NCI-H2081 (cell line): ENCODE measurements at regions not wholly inside any gene's neighbourhood (a gene's known extent, or its start where the extent isn't known, plus 50 kb on each side); places are given as distances from the start of the nearest gene placed in this dataset.

ENCODE experiments used
- DNase-seq, 2 experiments: peaks; one replicate each; lab custom pipeline; 2025; lab: John Stamatoyannopoulos, UW

DNA sequence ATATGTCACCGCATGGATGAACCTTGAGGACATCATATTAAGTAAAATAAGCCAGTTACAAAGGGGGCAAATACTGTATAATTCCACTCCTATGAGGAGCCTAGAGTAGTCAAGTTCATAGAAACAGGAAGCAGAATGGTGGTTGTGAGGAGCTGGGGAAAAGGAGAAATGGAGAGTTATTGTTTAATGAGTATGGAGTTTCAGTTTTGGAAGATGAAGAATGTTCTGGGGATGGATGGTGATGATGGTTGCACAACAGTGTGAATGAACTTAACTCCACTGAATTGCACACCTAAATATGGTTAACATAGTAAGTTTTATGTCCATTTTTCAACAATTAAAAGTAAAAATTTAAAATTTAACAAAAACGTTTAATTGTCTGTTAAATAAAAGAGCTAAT, 220.9 kb upstream of the JUN start:
- no peak for DNase-seq

DNA sequence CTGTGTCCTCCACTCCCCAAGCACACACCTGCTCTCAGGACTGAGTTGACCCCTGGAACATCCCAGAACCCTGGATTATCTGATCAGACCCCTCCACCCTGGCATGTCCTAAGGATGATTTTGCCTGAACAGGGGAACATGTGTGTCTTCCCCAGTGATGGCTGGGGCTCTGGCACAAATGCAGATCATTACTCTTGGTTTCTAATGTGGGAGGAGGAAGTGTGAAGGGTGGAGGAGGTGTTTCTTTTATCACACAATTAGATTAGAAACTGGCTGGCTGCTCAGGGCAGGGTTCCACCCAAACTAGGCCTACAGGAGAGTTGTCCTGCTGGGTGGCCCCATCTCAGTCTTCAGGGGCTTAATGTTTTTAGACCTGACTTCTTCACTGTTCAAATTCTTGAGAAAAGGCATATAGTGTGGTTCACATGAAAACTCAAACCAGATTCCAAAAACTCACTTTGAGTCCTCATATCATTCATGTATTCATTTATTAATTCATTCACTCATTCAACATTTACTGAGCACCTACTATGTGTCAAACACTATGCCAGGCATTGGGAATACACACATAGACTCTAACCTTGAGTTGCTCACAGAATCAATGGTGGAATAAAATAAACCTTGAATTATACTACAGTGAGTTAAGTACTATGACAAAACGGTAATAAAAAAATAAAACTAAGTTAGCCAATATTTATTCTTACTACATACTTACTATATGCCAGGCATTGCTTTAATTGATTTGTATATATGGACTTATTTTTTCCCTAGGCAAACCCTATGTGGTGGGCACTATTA, 221.8 kb upstream of the JUN start:
- DNase-seq = no peak

GRCh38 chr1:59006289-59006658, 222.4 kb upstream of the JUN start:
- no peak for DNase-seq

DNA sequence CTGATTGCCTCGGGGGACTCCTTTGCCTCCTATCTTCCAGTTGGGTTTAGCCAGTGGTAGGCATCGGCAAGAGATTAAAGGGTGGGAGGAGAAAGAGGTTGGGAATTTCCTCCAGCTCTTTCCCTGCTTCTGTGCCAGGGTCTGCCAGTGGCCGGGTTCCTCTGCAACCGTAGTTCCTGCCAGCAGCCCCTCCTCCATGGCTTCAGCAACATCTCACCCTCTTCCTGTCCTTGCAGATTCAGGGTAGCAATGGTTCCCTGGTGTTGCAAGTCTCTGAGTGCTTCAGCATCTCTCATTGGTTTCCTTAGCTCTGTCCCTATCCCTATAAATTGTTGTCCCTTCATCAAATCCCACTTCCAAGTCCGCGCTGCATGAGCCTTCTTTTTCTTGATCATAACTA, 223.1 kb upstream of the JUN start:
- DNase-seq = no peak

DNA sequence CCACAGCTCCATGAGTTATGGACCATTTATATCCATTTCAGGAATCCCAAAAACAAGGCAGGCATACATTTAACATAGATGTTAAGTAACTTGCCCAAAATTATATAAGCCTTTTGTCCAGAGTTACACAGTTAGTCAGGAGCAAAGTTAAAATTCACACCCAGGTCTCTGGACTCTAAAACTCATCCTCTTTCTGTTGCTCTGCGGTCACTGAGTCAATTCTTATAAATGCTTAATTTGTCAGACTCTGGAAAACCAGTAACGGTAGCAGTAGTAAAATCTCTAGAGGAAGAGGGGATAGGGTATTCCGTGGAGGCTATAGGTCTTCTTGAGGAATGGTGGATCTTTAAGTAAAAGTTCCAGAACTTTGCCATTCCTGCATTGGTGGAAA, 223.6 kb upstream of the JUN start:
- DNase-seq = no peak

GRCh38 chr1:59007820-59008598, 224.2 kb upstream of the JUN start:
- DNase-seq = no peak

GRCh38 chr1:59008599-59009347, 224.9 kb upstream of the JUN start:
- DNase-seq = no peak

GRCh38 chr1:59011663-59012062, 227.8 kb upstream of the JUN start:
- DNase-seq = no peak

DNA sequence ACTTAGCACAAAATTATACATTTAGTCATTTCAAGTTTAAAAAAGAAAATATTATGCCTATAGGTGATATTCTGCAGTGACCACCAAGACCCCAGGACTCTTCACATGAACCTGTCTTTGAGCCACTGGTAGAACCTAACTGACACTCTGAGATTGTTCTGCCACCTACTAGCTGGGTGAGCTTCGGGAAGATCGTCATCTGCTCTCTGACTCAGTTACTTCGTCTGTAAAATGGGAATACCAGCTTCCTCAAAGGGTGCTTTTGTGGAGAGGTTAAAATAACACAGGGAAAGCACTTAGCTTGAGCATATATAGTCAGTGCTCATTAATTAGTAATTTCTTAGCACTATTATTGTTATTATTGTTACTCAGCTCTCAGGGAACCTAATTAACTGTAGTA, 228.5 kb upstream of the JUN start:
- DNase-seq = no peak

GRCh38 chr1:59013276-59013927, 229.6 kb upstream of the JUN start:
- no peak for DNase-seq

DNA sequence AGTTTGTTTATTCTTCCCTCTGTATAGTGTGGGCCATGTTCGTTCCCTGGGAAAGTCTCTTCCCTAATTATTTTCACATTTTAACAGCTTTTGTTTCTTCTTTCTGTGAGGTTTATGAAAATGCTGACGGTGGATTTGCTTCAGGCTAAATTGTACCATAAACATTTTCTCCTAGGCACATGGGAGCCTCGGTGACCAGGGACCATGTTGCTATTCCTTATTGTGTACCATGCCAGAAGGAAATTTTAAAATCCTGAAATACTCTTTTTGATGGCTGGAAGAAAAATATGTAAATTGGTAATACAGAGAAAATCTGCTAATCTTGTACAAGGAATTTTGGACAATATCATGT, 230.1 kb upstream of the JUN start:
- DNase-seq = no peak

- DNase-seq = no peak
These were observed 231.0 kb upstream of the JUN start for GRCh38 chr1:59014827-59015226.

- DNase-seq = no peak
These were observed 231.9 kb upstream of the JUN start for GRCh38 chr1:59015708-59016107.

GRCh38 chr1:59016390-59016789, 232.5 kb upstream of the JUN start:
- no peak for DNase-seq

- no peak for DNase-seq
These were observed 233.8 kb upstream of the JUN start for GRCh38 chr1:59017501-59018231.

- DNase-seq = no peak
These were observed 234.6 kb upstream of the JUN start for GRCh38 chr1:59018446-59018845.

DNA sequence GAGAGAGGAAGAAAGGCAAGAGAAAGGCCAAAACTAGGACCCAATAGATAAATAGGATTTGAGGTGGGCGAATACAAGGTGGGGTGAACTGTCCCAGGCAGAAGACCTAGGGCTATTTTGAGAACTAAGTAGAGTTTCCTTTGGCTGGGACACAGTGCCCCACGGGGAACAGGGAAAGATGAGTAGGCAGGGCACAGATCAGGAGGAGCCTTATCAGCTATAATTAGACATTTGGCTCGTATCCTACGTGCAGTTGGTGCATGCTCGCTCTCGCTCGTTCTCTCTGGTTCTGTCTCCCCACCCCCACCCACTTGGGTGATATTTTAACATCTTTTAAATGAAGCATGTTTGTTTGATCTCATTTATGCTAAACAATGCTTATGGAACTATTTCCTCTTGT, 235.0 kb upstream of the JUN start:
- no peak for DNase-seq

GRCh38 chr1:59020151-59020997, 236.5 kb upstream of the JUN start:
- DNase-seq = no peak

DNA sequence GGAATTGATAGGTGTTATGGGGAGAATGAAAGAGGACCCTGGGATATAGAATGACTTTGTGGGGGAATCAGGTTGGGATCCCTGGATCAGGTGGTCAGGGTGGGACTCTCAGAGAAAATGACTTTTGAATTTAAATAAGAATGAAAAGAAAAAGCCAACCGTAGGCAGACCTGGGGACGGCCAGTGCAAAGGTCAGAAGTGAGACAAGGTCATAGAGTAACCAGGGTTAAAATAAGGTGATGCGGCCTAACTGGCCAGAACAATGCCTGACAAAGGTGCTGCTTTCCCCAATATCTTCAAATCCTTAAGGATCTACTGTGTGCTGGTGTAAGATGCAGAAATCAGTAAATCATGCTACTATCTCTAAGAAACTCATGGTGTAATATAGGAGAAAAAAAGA, 238.4 kb upstream of the JUN start:
- no peak for DNase-seq

DNA sequence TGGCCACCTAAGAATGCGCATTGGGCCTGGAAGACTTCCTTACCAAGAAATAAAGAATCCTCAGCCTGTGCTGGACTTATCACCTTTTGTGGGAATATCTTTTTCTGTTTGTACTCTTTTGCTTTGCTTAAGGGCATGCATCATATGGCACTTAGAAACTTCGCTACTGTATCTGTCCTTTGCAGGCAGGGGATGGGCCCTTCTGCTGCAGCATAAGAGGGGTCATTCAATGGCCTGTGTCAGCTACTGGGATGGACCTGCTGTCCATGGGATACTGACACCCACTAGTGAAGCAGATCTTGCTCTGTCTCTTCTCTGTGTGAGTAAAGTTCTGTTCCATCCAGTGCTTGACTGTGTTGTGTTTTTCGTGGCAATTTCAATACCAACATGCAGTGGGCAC, 239.0 kb upstream of the JUN start:
- no peak for DNase-seq

DNA sequence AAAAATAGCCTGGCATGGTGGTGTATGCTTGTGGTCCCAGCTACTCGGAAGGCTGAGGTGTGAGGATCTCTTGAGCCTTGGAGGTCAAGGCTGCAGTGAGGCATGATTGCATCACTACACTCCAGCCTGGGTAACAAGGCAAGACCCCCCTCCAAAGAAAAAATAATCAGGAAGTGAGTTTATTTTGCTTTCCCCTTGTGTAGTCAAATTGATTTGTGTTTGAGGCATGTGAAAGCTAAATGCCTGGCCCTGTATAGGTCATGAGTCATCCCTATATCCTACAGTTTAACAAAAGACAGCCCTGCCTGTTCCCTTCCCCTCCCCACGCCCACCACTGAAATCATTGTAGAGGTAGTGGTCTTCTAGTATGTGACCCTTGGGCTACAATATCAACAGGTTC, 241.4 kb upstream of the JUN start:
- no peak for DNase-seq
